Endothelial cell of umbilical vein (primary cell): ENCODE measurements at regions not wholly inside any gene's neighbourhood (a gene's known extent, or its start where the extent isn't known, plus 50 kb on each side); places are given as distances from the start of the nearest gene placed in this dataset.

Experiments
- BruUV-seq: library from RNA; stranded (reverse); fragments of 400-500 nt; replicated peaks from 2 replicates; lab custom pipeline; 2021; lab: Mats Ljungman, UMichigan
- CTCF ChIA-PET: fragments of 300-600, 350-600 bp; sonication (Branson Sonifier 250); formaldehyde crosslinking; loops from one replicate; lab custom pipeline; 2021; ENCODE audit warnings: antibody characterized with exemption, inconsistent platforms; lab: Charles Lee
- POLR2A ChIA-PET: fragments of 300-600, 350-600 bp; sonication (Branson Sonifier 250); formaldehyde crosslinking; loops from one replicate; lab custom pipeline; 2021; ENCODE audit warnings: antibody characterized with exemption, inconsistent platforms; lab: Charles Lee
- DNase-seq: peaks from one replicate; pipeline ENCODE4 v3.0.0-alpha.2; 2011; ENCODE audit warnings: low read depth, low spot score
- FAIRE-seq: peaks from 2 replicates; lab custom pipeline; 2011; peaks lifted over from hg19 to GRCh38; lab: Jason Lieb, UNC
- H2AFZ ChIP-seq: 2 replicates; pipeline ENCODE4 v1.6.0; 2012; ENCODE audit warnings: low read depth, low read length, control low read depth, inconsistent platforms
- H3K27ac ChIP-seq: 2 replicates; pipeline ENCODE4 v1.5.1; 2011; ENCODE audit warnings: low read depth, mild to moderate bottlenecking, control low read depth, low read length, moderate library complexity; ENCODE audit not compliant: insufficient read depth
- H3K27me3 ChIP-seq, 2 experiments: 2 replicates each; pipeline versions ENCODE4 v1.6.0 to v1.6.1; 2011; ENCODE audit warnings: low read length in 2 of 2, mixed read lengths in 1 of 2; ENCODE audit not compliant: control insufficient read depth in 2 of 2, insufficient read depth in 2 of 2
- H3K36me3 ChIP-seq, 2 experiments: 2 replicates in 1 of 2; 3 replicates in 1 of 2; pipeline ENCODE4 v1.5.1; 2011; ENCODE audit warnings: low read length in 2 of 2, mild to moderate bottlenecking in 1 of 2, moderate library complexity in 1 of 2; ENCODE audit not compliant: control insufficient read depth in 2 of 2, insufficient read depth in 2 of 2; ENCODE audit errors: extremely low read depth in 1 of 2
- H3K4me1 ChIP-seq: 3 replicates; pipeline ENCODE4 v1.5.1; 2011; ENCODE audit warnings: mild to moderate bottlenecking, low read length; ENCODE audit not compliant: control insufficient read depth, insufficient read depth; ENCODE audit errors: extremely low read depth
- H3K4me2 ChIP-seq: 2 replicates; pipeline ENCODE4 v1.6.1; 2011; ENCODE audit warnings: low read length, control low read depth, mixed read lengths; ENCODE audit not compliant: insufficient read depth
- H3K4me3 ChIP-seq, 3 experiments: fragments of 200-600 bp in 1 of 3; sonication (generic), shearing (Covaris generic) in 1 of 3; replicated peaks in 1 of 3; 2 replicates each; pipeline ENCODE4 v1.5.1; 2011 to 2016; ENCODE audit warnings: control low read depth in 3 of 3, low read length in 3 of 3, mild to moderate bottlenecking in 2 of 3, inconsistent platforms in 1 of 3, low read depth in 1 of 3, moderate library complexity in 1 of 3; ENCODE audit not compliant: insufficient read depth in 1 of 3
- H3K79me2 ChIP-seq: 2 replicates; pipeline ENCODE4 v1.6.0; 2012; ENCODE audit warnings: low read length, inconsistent platforms; ENCODE audit not compliant: control insufficient read depth, insufficient read depth
- H3K9ac ChIP-seq: replicated peaks from 2 replicates; pipeline ENCODE3; 2011; ENCODE audit warnings: low read length, control low read depth; ENCODE audit not compliant: insufficient read depth; ENCODE audit errors: extremely low read depth
- H3K9me1 ChIP-seq: replicated peaks from 3 replicates; pipeline ENCODE4 v1.6.0; 2011; ENCODE audit warnings: mild to moderate bottlenecking, low read length; ENCODE audit not compliant: control insufficient read depth, insufficient read depth; ENCODE audit errors: extremely low read depth
- H3K9me3 ChIP-seq: replicated peaks from 2 replicates; pipeline ENCODE4 v1.5.1; 2012; ENCODE audit warnings: low read length, inconsistent platforms; ENCODE audit not compliant: control insufficient read depth, insufficient read depth
- H4K20me1 ChIP-seq: replicated peaks from 2 replicates; pipeline ENCODE3; 2011; ENCODE audit warnings: mild to moderate bottlenecking, low read length; ENCODE audit not compliant: control insufficient read depth, insufficient read depth; ENCODE audit errors: extremely low read depth
- EZH2 ChIP-seq: IDR thresholded peaks from 2 replicates; pipeline ENCODE4 v1.6.1; 2012; ENCODE audit warnings: borderline replicate concordance, low read depth, mild to moderate bottlenecking, moderate library complexity, low read length, inconsistent platforms; ENCODE audit not compliant: severe bottlenecking
- FOS ChIP-seq: IDR thresholded peaks from 2 replicates; pipeline ENCODE4 v1.6.1; 2011; ENCODE audit warnings: mild to moderate bottlenecking, low read length, moderate library complexity, borderline replicate concordance; ENCODE audit not compliant: insufficient read depth
- GATA2 ChIP-seq: IDR thresholded peaks from 2 replicates; pipeline ENCODE4 v1.7.0; 2011; ENCODE audit warnings: low read depth, mild to moderate bottlenecking, moderate library complexity, mixed read lengths, low read length; ENCODE audit not compliant: insufficient read length, insufficient read depth
- JUN ChIP-seq: IDR thresholded peaks from 2 replicates; pipeline ENCODE4 v1.6.1; 2011; ENCODE audit warnings: borderline replicate concordance, low read depth; ENCODE audit not compliant: insufficient read length, insufficient read depth
- MYC ChIP-seq: IDR thresholded peaks from one replicate; pipeline ENCODE4 v1.6.1; 2011; ENCODE audit warnings: mild to moderate bottlenecking, low read depth, low read length
- POLR2A ChIP-seq: IDR thresholded peaks from 2 replicates; pipeline ENCODE4 v1.6.1; 2012; ENCODE audit warnings: low read depth, mild to moderate bottlenecking, control low read depth, low read length
- POLR2AphosphoS5 ChIP-seq: IDR thresholded peaks from 2 replicates; pipeline ENCODE4 v1.6.1; 2012; ENCODE audit warnings: low read depth, mild to moderate bottlenecking, control low read depth, low read length, moderate library complexity; ENCODE audit not compliant: insufficient read depth
- dilution Hi-C: fragments of 300-500 bp; cut with MboI; formaldehyde crosslinking; loops from one replicate; pipeline ENCODE4 v1.15.0; 2019; ENCODE audit warnings: low sequenced_read_pairs; ENCODE audit not compliant: extremely low pct_ligation_motif_present
- intact Hi-C: fragments of 100-400 bp; cut with micrococcal nuclease; formaldehyde crosslinking; loops from one replicate; pipeline ENCODE4 v1.10.0; 2022
- TF ChIP-seq, protein P1 (sequence below): IDR thresholded peaks from 2 replicates; pipeline ENCODE4 v1.6.1; 2011; ENCODE audit not compliant: insufficient read depth, insufficient read length
- TF ChIP-seq, protein P2 (sequence below), 2 donors: IDR thresholded peaks; 1 replicate in 1 of 2; 2 replicates in 1 of 2; pipeline ENCODE4 v1.5.1; 2011; ENCODE audit warnings: low read length in 2 of 2, mild to moderate bottlenecking in 2 of 2, moderate library complexity in 2 of 2, control low read depth in 1 of 2, inconsistent platforms in 1 of 2, low read depth in 1 of 2; ENCODE audit not compliant: insufficient read depth in 1 of 2; ENCODE audit errors: extremely low read depth in 1 of 2

DNA sequence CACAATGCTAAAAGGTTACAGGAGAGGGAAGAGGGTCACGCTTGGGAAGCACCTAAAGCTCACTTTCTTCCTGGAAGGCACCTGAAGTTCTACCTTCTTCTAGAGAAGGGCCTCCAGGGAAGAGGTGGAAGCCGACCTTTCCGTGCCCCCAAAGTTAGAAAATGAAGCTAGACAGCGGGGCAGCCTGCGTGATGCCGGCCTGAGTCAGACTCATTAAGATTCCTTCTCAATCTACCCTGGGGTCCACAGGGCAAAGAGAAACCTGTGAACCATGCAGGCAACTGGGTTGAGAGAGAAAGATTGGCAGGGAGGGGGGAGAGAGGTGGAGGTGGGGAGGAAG lies 54.8 kb upstream of the CCDC167 start:
- H4K20me1 ChIP-seq: no peaks in the 10 kb centered on the region
- H3K9me3 ChIP-seq: no peaks in the 10 kb centered on the region
- no TSS peak for BruUV-seq
- no peak overlapping the region for H3K9ac ChIP-seq
- POLR2A ChIA-PET: no interaction called here
- no peaks in the 10 kb centered on the region for H3K36me3 ChIP-seq
- no peak overlapping the region for H3K4me2 ChIP-seq
- no peaks in the 10 kb centered on the region for H3K9me1 ChIP-seq
- CTCF ChIA-PET: interaction anchor here (1.6 to 4.7 kb wide), 3 partner anchors 10 to 16 kb away, joined by 6 to 37 read pairs (median 6); no protein-coding TSS in a partner anchor
- no peak for DNase-seq
- peak; percentile 53 for FAIRE-seq
- dilution Hi-C loops (no loop called here), intact Hi-C loops (loop anchor here (5.0 kb wide), 3 partner anchors 57 to 227 kb away; partner anchors contain the start of gene CCDC167)
- peaks cover 24% of the 10 kb centered on the region for H3K4me1 ChIP-seq
- peaks cover 0 to 2% of the 10 kb centered on the region in 2 experiments for H3K27me3 ChIP-seq
- H2AFZ ChIP-seq: no peak overlapping the region
- H3K79me2 ChIP-seq: no peaks in the 10 kb centered on the region
- H3K4me3 ChIP-seq: no peak overlapping the region
- no peak for TF ChIP-seq MYC
- no peak for TF ChIP-seq GATA2
- no peak for TF ChIP-seq POLR2AphosphoS5
- no peak for TF ChIP-seq FOS
- TF ChIP-seq, protein P1, sequence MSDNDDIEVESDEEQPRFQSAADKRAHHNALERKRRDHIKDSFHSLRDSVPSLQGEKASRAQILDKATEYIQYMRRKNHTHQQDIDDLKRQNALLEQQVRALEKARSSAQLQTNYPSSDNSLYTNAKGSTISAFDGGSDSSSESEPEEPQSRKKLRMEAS: no peak
- TF ChIP-seq JUN: no peak
- TF ChIP-seq, protein P2, sequence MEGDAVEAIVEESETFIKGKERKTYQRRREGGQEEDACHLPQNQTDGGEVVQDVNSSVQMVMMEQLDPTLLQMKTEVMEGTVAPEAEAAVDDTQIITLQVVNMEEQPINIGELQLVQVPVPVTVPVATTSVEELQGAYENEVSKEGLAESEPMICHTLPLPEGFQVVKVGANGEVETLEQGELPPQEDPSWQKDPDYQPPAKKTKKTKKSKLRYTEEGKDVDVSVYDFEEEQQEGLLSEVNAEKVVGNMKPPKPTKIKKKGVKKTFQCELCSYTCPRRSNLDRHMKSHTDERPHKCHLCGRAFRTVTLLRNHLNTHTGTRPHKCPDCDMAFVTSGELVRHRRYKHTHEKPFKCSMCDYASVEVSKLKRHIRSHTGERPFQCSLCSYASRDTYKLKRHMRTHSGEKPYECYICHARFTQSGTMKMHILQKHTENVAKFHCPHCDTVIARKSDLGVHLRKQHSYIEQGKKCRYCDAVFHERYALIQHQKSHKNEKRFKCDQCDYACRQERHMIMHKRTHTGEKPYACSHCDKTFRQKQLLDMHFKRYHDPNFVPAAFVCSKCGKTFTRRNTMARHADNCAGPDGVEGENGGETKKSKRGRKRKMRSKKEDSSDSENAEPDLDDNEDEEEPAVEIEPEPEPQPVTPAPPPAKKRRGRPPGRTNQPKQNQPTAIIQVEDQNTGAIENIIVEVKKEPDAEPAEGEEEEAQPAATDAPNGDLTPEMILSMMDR (IDR thresholded peaks at IDR 0.05; ENCODE audit: extremely low read depth in 1 of 2, insufficient read depth in 1 of 2, low read depth in 1 of 2, low read length in 2 of 2): no peak
- TF ChIP-seq EZH2: no peak
- TF ChIP-seq POLR2A: no peak
- no peak overlapping the region for H3K27ac ChIP-seq
